ENCODE measurements at regions not wholly inside any gene's neighbourhood (a gene's known extent, or its start where the extent isn't known, plus 50 kb on each side); places are given as distances from the start of the nearest gene placed in this dataset.
"Not testable (repeated sequence)": the region's sequence is repeated elsewhere in the genome, so short reads cannot be mapped to it uniquely, and the experiment has no call there.

GRCh38 chr12:126038434-126038833 lies 973.2 kb downstream of the AACS start:
- peak; percentile 80 for DNase-seq

GRCh38 chr12:126040307-126040706 lies 975.1 kb downstream of the AACS start:
- no peak for DNase-seq

- no peak for DNase-seq
These were observed 977.1 kb downstream of the AACS start for GRCh38 chr12:126042286-126042685.

GRCh38 chr12:126049501-126049900 lies 984.3 kb downstream of the AACS start:
- not testable (repeated sequence) for DNase-seq

GRCh38 chr12:126051611-126052107 lies 986.4 kb downstream of the AACS start:
- DNase-seq, result no peak

GRCh38 chr12:126055521-126055920 lies 990.3 kb downstream of the AACS start:
- DNase-seq, result no peak

GRCh38 chr12:126061777-126062176 lies 996.5 kb downstream of the AACS start:
- no peak for DNase-seq

- no peak for DNase-seq
These were observed 998.8 kb downstream of the AACS start for GRCh38 chr12:126064028-126064427.

GRCh38 chr12:126067626-126068329 lies 1002.5 kb downstream of the AACS start:
- DNase-seq, result no peak

GRCh38 chr12:126069549-126070165 lies 1004.4 kb downstream of the AACS start:
- DNase-seq, result peak; percentile 87

GRCh38 chr12:126076515-126076914 lies 1011.3 kb downstream of the AACS start:
- DNase-seq, result no peak

- peak; percentile 80 for DNase-seq
These were observed 1018.7 kb downstream of the AACS start for GRCh38 chr12:126083926-126084325.

GRCh38 chr12:126084480-126084879 lies 1019.2 kb downstream of the AACS start:
- peak; percentile 80 for DNase-seq

- DNase-seq, result no peak
These were observed 1021.0 kb downstream of the AACS start for GRCh38 chr12:126086242-126086641.

- no peak for DNase-seq
These were observed 1022.5 kb downstream of the AACS start for GRCh38 chr12:126087692-126088091.

GRCh38 chr12:126093908-126094307 lies 1028.7 kb downstream of the AACS start:
- DNase-seq, result peak; percentile 53

GRCh38 chr12:126095748-126096510 lies 1030.7 kb downstream of the AACS start:
- DNase-seq, result no peak

- no peak for DNase-seq
These were observed 1041.5 kb downstream of the AACS start for GRCh38 chr12:126106706-126107105.

GRCh38 chr12:126107659-126108058 lies 1042.4 kb downstream of the AACS start:
- DNase-seq, result no peak

GRCh38 chr12:126108247-126108646 lies 1043.0 kb downstream of the AACS start:
- no peak for DNase-seq

- no peak for DNase-seq
These were observed 1046.9 kb downstream of the AACS start for GRCh38 chr12:126112141-126112540.

- DNase-seq, result no peak
These were observed 1047.6 kb downstream of the AACS start for GRCh38 chr12:126112849-126113248.

- no peak for DNase-seq
These were observed 1049.2 kb downstream of the AACS start for GRCh38 chr12:126114441-126114840.

GRCh38 chr12:126117502-126117901 lies 1052.3 kb downstream of the AACS start:
- no peak for DNase-seq

All from NCI-H510A treated with DMSO at 0.1 percent for 48 hours (cell line).